Activated CD8-positive, alpha-beta memory T cell treated with anti-CD3 and anti-CD28 coated beads, Interleukin-2, amount 10 ng/mL, durations not matched to agents 7 days and 5 days (primary cell): ENCODE measurements at regions not wholly inside any gene's neighbourhood (a gene's known extent, or its start where the extent isn't known, plus 50 kb on each side); places are given as distances from the start of the nearest gene placed in this dataset.

Experiments used
- ATAC-seq: fragments of 150-1000 bp; cut with Tn5 transposase; one replicate; pipeline ENCODE4 v1.10.0; 2021; ENCODE audit warnings: moderate library complexity
- CTCF ChIA-PET: fragments of 350-600 bp; sonication (Branson Sonifier 250); formaldehyde crosslinking; loops from one replicate; lab custom pipeline; 2021; ENCODE audit warnings: antibody characterized with exemption; lab: Charles Lee
- DNase-seq: peaks from one replicate; pipeline ENCODE4 v3.0.0-alpha.2; 2020
- H3K27ac Mint-ChIP-seq: one replicate; pipeline ENCODE4 v1.8.0; 2021; ENCODE audit warnings: mild to moderate bottlenecking, mixed read lengths
- H3K27me3 Mint-ChIP-seq: one replicate; pipeline ENCODE4 v1.8.0; 2021; ENCODE audit warnings: mixed read lengths
- H3K36me3 Mint-ChIP-seq: one replicate; pipeline ENCODE4 v1.8.0; 2021; ENCODE audit warnings: mild to moderate bottlenecking, mixed read lengths
- H3K4me1 Mint-ChIP-seq: one replicate; pipeline ENCODE4 v1.8.0; 2021; ENCODE audit warnings: mixed read lengths
- H3K4me3 Mint-ChIP-seq: one replicate; pipeline ENCODE4 v1.8.0; 2021; ENCODE audit warnings: mild to moderate bottlenecking, moderate library complexity, mixed read lengths
- H3K9me3 Mint-ChIP-seq: one replicate; pipeline ENCODE4 v1.8.0; 2022; ENCODE audit warnings: low read depth, mixed read lengths

GRCh38 chr14:65864549-65864948 lies 452.0 kb downstream of the FUT8 start:
- CTCF ChIA-PET, result interaction anchor here (0.7 to 2.3 kb wide), 6 partner anchors 10 to 95 kb away, joined by 3 to 13 read pairs (median 4); no protein-coding TSS in a partner anchor
- Mint-ChIP-seq H3K4me3 (no peak overlapping the region), H3K4me1 (peaks cover 54% of the 10 kb centered on the region), H3K36me3 (peaks cover 12% of the 10 kb centered on the region), H3K27ac (peak overlapping the region; percentile 66), H3K9me3 (no peaks in the 10 kb centered on the region), H3K27me3 (no peaks in the 10 kb centered on the region)
- ATAC-seq (no peak), DNase-seq (no peak)

GRCh38 chr14:65864984-65865383 lies 452.5 kb downstream of the FUT8 start:
- peak overlapping the region; percentile 66 for H3K27ac Mint-ChIP-seq
- peaks cover 54% of the 10 kb centered on the region for H3K4me1 Mint-ChIP-seq
- H3K36me3 Mint-ChIP-seq, result peaks cover 12% of the 10 kb centered on the region
- H3K4me3 Mint-ChIP-seq, result no peak overlapping the region
- H3K27me3 Mint-ChIP-seq, result no peaks in the 10 kb centered on the region
- ATAC-seq, result no peak
- DNase-seq, result no peak
- no peaks in the 10 kb centered on the region for H3K9me3 Mint-ChIP-seq
- CTCF ChIA-PET, result interaction anchor here (0.7 to 2.3 kb wide), 5 partner anchors 11 to 95 kb away, joined by 3 to 13 read pairs (median 6); no protein-coding TSS in a partner anchor

- Mint-ChIP-seq H3K27me3 (no peaks in the 10 kb centered on the region), H3K4me1 (peaks cover 41% of the 10 kb centered on the region), H3K4me3 (no peak overlapping the region), H3K36me3 (peaks cover 7% of the 10 kb centered on the region), H3K27ac (no peak overlapping the region), H3K9me3 (no peaks in the 10 kb centered on the region)
- no peak for DNase-seq
- ATAC-seq, result no peak
- CTCF ChIA-PET, result interaction anchor here (1.3 to 1.6 kb wide), 2 partner anchors 19 to 42 kb away, joined by 4 to 5 read pairs; no protein-coding TSS in a partner anchor
These were observed 453.9 kb downstream of the FUT8 start for GRCh38 chr14:65866448-65866847.

GRCh38 chr14:65866886-65867285 lies 454.4 kb downstream of the FUT8 start:
- peaks cover 6% of the 10 kb centered on the region for H3K36me3 Mint-ChIP-seq
- peaks cover 39% of the 10 kb centered on the region for H3K4me1 Mint-ChIP-seq
- ATAC-seq, result no peak
- no peaks in the 10 kb centered on the region for H3K27me3 Mint-ChIP-seq
- no peak for DNase-seq
- no peak overlapping the region for H3K4me3 Mint-ChIP-seq
- no peak overlapping the region for H3K27ac Mint-ChIP-seq
- H3K9me3 Mint-ChIP-seq, result no peaks in the 10 kb centered on the region
- CTCF ChIA-PET, result interaction anchor here (1.1 to 1.6 kb wide), 4 partner anchors 11 to 82 kb away, joined by 3 to 5 read pairs (median 4); no protein-coding TSS in a partner anchor

GRCh38 chr14:65867333-65867732 lies 454.8 kb downstream of the FUT8 start:
- Mint-ChIP-seq H3K27me3 (no peaks in the 10 kb centered on the region), H3K4me1 (peaks cover 35% of the 10 kb centered on the region), H3K27ac (no peak overlapping the region), H3K9me3 (no peaks in the 10 kb centered on the region), H3K36me3 (peaks cover 4% of the 10 kb centered on the region), H3K4me3 (no peak overlapping the region)
- ATAC-seq (no peak), DNase-seq (no peak)
- CTCF ChIA-PET, result interaction anchor here (1.1 to 1.6 kb wide), 3 partner anchors 10 to 82 kb away, joined by 3 to 4 read pairs (median 4); no protein-coding TSS in a partner anchor

GRCh38 chr14:65872536-65872935 lies 460.0 kb downstream of the FUT8 start:
- DNase-seq, result no peak
- peaks cover 6% of the 10 kb centered on the region for H3K4me1 Mint-ChIP-seq
- no peaks in the 10 kb centered on the region for H3K9me3 Mint-ChIP-seq
- CTCF ChIA-PET, result interaction anchor here (1.0 to 1.2 kb wide), 2 partner anchors 26 to 88 kb away, joined by 3 read pairs; no protein-coding TSS in a partner anchor
- no peak overlapping the region for H3K4me3 Mint-ChIP-seq
- ATAC-seq, result no peak
- peaks cover under 1% of the 10 kb centered on the region for H3K36me3 Mint-ChIP-seq
- no peaks in the 10 kb centered on the region for H3K27me3 Mint-ChIP-seq
- no peak overlapping the region for H3K27ac Mint-ChIP-seq

- Mint-ChIP-seq H3K27me3 (no peaks in the 10 kb centered on the region), H3K4me3 (no peak overlapping the region), H3K27ac (peak overlapping the region; percentile 64), H3K4me1 (peaks cover 39% of the 10 kb centered on the region), H3K36me3 (peaks cover 17% of the 10 kb centered on the region), H3K9me3 (no peaks in the 10 kb centered on the region)
- ATAC-seq, result no peak
- CTCF ChIA-PET, result interaction anchor here (0.8 to 3.5 kb wide), 4 partner anchors 10 to 83 kb away, joined by 4 to 23 read pairs (median 8); no protein-coding TSS in a partner anchor
- DNase-seq, result no peak
These were observed 464.6 kb downstream of the FUT8 start for GRCh38 chr14:65877166-65877565.

GRCh38 chr14:65877624-65878023 lies 465.1 kb downstream of the FUT8 start:
- no peak overlapping the region for H3K4me3 Mint-ChIP-seq
- CTCF ChIA-PET, result interaction anchor here (0.8 to 3.5 kb wide), 5 partner anchors 10 to 82 kb away, joined by 3 to 23 read pairs (median 4); no protein-coding TSS in a partner anchor
- no peaks in the 10 kb centered on the region for H3K27me3 Mint-ChIP-seq
- H3K4me1 Mint-ChIP-seq, result peaks cover 39% of the 10 kb centered on the region
- no peaks in the 10 kb centered on the region for H3K9me3 Mint-ChIP-seq
- DNase-seq, result no peak
- H3K27ac Mint-ChIP-seq, result peak overlapping the region; percentile 64
- H3K36me3 Mint-ChIP-seq, result peaks cover 21% of the 10 kb centered on the region
- no peak for ATAC-seq

- no peak overlapping the region for H3K4me3 Mint-ChIP-seq
These were observed 466.1 kb downstream of the FUT8 start for GRCh38 chr14:65878586-65878985.

GRCh38 chr14:65879248-65880009 lies 466.9 kb downstream of the FUT8 start:
- Mint-ChIP-seq H3K9me3 (peaks cover 9% of the 10 kb centered on the region), H3K4me1 (peaks cover 39% of the 10 kb centered on the region), H3K27me3 (no peaks in the 10 kb centered on the region), H3K27ac (peak overlapping the region; percentile 87), H3K4me3 (no peak overlapping the region), H3K36me3 (peaks cover 34% of the 10 kb centered on the region)
- DNase-seq (peak; percentile 48), ATAC-seq (peak; percentile 80)
- CTCF ChIA-PET, result interaction anchor here (0.7 to 3.5 kb wide), 8 partner anchors 10 to 464 kb away, joined by 3 to 23 read pairs (median 4); no protein-coding TSS in a partner anchor

More at GRCh38 chr14:65878586-65878985, 466.1 kb downstream of the FUT8 start:
- Mint-ChIP-seq H3K36me3 (peaks cover 29% of the 10 kb centered on the region), H3K4me1 (peaks cover 39% of the 10 kb centered on the region), H3K27ac (peak overlapping the region; percentile 57), H3K27me3 (no peaks in the 10 kb centered on the region), H3K9me3 (peaks cover 4% of the 10 kb centered on the region)
- no peak for DNase-seq
- CTCF ChIA-PET, result interaction anchor here (1.2 to 3.5 kb wide), 6 partner anchors 9 to 81 kb away, joined by 3 to 23 read pairs (median 4); no protein-coding TSS in a partner anchor
- no peak for ATAC-seq

- DNase-seq (no peak), ATAC-seq (no peak)
- Mint-ChIP-seq H3K36me3 (peaks cover 34% of the 10 kb centered on the region), H3K4me3 (no peak overlapping the region), H3K9me3 (peaks cover 9% of the 10 kb centered on the region), H3K27me3 (no peaks in the 10 kb centered on the region), H3K4me1 (peaks cover 39% of the 10 kb centered on the region), H3K27ac (peak overlapping the region; percentile 87)
- CTCF ChIA-PET, result interaction anchor here (1.8 to 3.5 kb wide), 2 partner anchors 16 to 79 kb away, joined by 6 to 23 read pairs; no protein-coding TSS in a partner anchor
These were observed 468.0 kb downstream of the FUT8 start for GRCh38 chr14:65880507-65880906.

GRCh38 chr14:65881642-65882041 lies 469.1 kb downstream of the FUT8 start:
- no peak overlapping the region for H3K27ac Mint-ChIP-seq
- peaks cover 39% of the 10 kb centered on the region for H3K4me1 Mint-ChIP-seq
- DNase-seq (no peak), ATAC-seq (no peak)
- peaks cover 9% of the 10 kb centered on the region for H3K9me3 Mint-ChIP-seq
- CTCF ChIA-PET, result interaction anchor here (1.0 kb wide), 1 partner anchor 78 kb away, joined by 3 read pairs; no protein-coding TSS in a partner anchor
- H3K27me3 Mint-ChIP-seq, result no peaks in the 10 kb centered on the region
- H3K4me3 Mint-ChIP-seq, result no peak overlapping the region
- H3K36me3 Mint-ChIP-seq, result peaks cover 34% of the 10 kb centered on the region

- H3K27ac Mint-ChIP-seq, result no peak overlapping the region
- H3K4me3 Mint-ChIP-seq, result no peak overlapping the region
- H3K9me3 Mint-ChIP-seq, result peaks cover 9% of the 10 kb centered on the region
- H3K4me1 Mint-ChIP-seq, result peaks cover 3% of the 10 kb centered on the region
- DNase-seq, result no peak
- no peaks in the 10 kb centered on the region for H3K27me3 Mint-ChIP-seq
- peaks cover 12% of the 10 kb centered on the region for H3K36me3 Mint-ChIP-seq
- CTCF ChIA-PET, result interaction anchor here (0.7 to 0.9 kb wide), 2 partner anchors 37 to 72 kb away, joined by 3 read pairs; no protein-coding TSS in a partner anchor
- ATAC-seq, result no peak
These were observed 476.1 kb downstream of the FUT8 start for GRCh38 chr14:65888677-65889076.
